HPDE6-E6E7 (cell line): ENCODE measurements at regions not wholly inside any gene's neighbourhood (a gene's known extent, or its start where the extent isn't known, plus 50 kb on each side); places are given as distances from the start of the nearest gene placed in this dataset.
"Not testable (repeated sequence)": the region's sequence is repeated elsewhere in the genome, so short reads cannot be mapped to it uniquely, and the experiment has no call there.

Experiments
- DNase-seq: peaks from one replicate; pipeline ENCODE4 v3.0.0; 2011; ENCODE audit warnings: missing footprints; ENCODE audit errors: extremely low spot score

GRCh38 chr1:245062741-245063305, 92.0 kb upstream of the KIF26B start:
- DNase-seq: no peak

- DNase-seq: not testable (repeated sequence)
Measured at GRCh38 chr1:245061808-245062207, 93.0 kb upstream of the KIF26B start.

- DNase-seq: no peak
Measured at GRCh38 chr1:245060684-245061374, 94.0 kb upstream of the KIF26B start.

- no peak for DNase-seq
Measured at GRCh38 chr1:245059806-245060424, 94.9 kb upstream of the KIF26B start.

GRCh38 chr1:245058882-245059281, 95.9 kb upstream of the KIF26B start:
- DNase-seq: no peak

- DNase-seq: no peak
Measured at GRCh38 chr1:245058436-245058835, 96.3 kb upstream of the KIF26B start.

GRCh38 chr1:245056913-245057312, 97.9 kb upstream of the KIF26B start:
- no peak for DNase-seq

GRCh38 chr1:245056296-245056695, 98.5 kb upstream of the KIF26B start:
- not testable (repeated sequence) for DNase-seq

- DNase-seq: no peak
Measured at GRCh38 chr1:245055752-245056151, 99.0 kb upstream of the KIF26B start.

GRCh38 chr1:245054507-245055270, 100.1 kb upstream of the KIF26B start:
- no peak for DNase-seq

- no peak for DNase-seq
Measured at GRCh38 chr1:245054105-245054504, 100.7 kb upstream of the KIF26B start.

- DNase-seq: no peak
Measured at GRCh38 chr1:245052258-245052657, 102.5 kb upstream of the KIF26B start.

GRCh38 chr1:245051349-245052221, 103.2 kb upstream of the KIF26B start:
- DNase-seq: no peak

GRCh38 chr1:245046769-245047168, 108.0 kb upstream of the KIF26B start:
- DNase-seq: no peak

GRCh38 chr1:245046315-245046714, 108.5 kb upstream of the KIF26B start:
- DNase-seq: no peak

GRCh38 chr1:245045087-245045881, 109.5 kb upstream of the KIF26B start:
- DNase-seq: no peak

GRCh38 chr1:245043611-245043940, 111.2 kb upstream of the KIF26B start:
- DNase-seq: no peak

- no peak for DNase-seq
Measured at GRCh38 chr1:245041058-245041698, 113.6 kb upstream of the KIF26B start.

- DNase-seq: no peak
Measured at GRCh38 chr1:245039196-245039595, 115.6 kb upstream of the KIF26B start.

GRCh38 chr1:245036102-245036501, 118.7 kb upstream of the KIF26B start:
- no peak for DNase-seq
